PFSK-1 (cell line): ENCODE measurements at regions not wholly inside any gene's neighbourhood (a gene's known extent, or its start where the extent isn't known, plus 50 kb on each side); places are given as distances from the start of the nearest gene placed in this dataset.

ENCODE experiments used
- FOXP2 ChIP-seq: optimal IDR thresholded peaks from 2 replicates; pipeline ENCODE3; 2011; ENCODE audit warnings: borderline replicate concordance, control low read depth, inconsistent platforms; ENCODE audit not compliant: insufficient read depth; ENCODE audit errors: extremely low read length, extremely low read depth
- POLR2AphosphoS5 ChIP-seq: IDR thresholded peaks from 2 replicates; pipeline ENCODE4 v1.6.1; 2012; ENCODE audit warnings: low read depth, mild to moderate bottlenecking, control low read depth, low read length, moderate library complexity
- REST ChIP-seq, 2 experiments: IDR thresholded peaks; 2 replicates each; pipeline versions ENCODE4 v1.6.1 to v1.8.0; 2011 to 2012; ENCODE audit warnings: low read depth in 2 of 2, low read length in 2 of 2, control low read depth in 1 of 2, inconsistent platforms in 1 of 2, mild to moderate bottlenecking in 1 of 2, moderate library complexity in 1 of 2; ENCODE audit not compliant: insufficient read depth in 1 of 2
- SIN3A ChIP-seq: IDR thresholded peaks from 2 replicates; pipeline ENCODE4 v1.6.1; 2012; ENCODE audit warnings: mild to moderate bottlenecking, low read length, moderate library complexity, borderline replicate concordance; ENCODE audit not compliant: insufficient read depth
- TAF1 ChIP-seq: IDR thresholded peaks from 2 replicates; pipeline ENCODE4 v1.6.1; 2012; ENCODE audit warnings: low read length, control low read depth, borderline replicate concordance; ENCODE audit not compliant: insufficient read depth

GRCh38 chr6:102571236-102571908, 1177.9 kb downstream of the GRIK2 start:
- TF ChIP-seq REST (IDR thresholded peaks at IDR 0.05; ENCODE audit: insufficient read depth in 1 of 2, low read depth in 2 of 2, low read length in 2 of 2): no peak
- TF ChIP-seq POLR2AphosphoS5: no peak
- no peak for TF ChIP-seq TAF1
- no peak for TF ChIP-seq SIN3A
- TF ChIP-seq FOXP2: no peak
